HG02973 (cell line): ENCODE measurements at regions not wholly inside any gene's neighbourhood (a gene's known extent, or its start where the extent isn't known, plus 50 kb on each side); places are given as distances from the start of the nearest gene placed in this dataset.
"Not testable (repeated sequence)": the region's sequence is repeated elsewhere in the genome, so short reads cannot be mapped to it uniquely, and the experiment has no call there.

Experiments
- ATAC-seq: cut with Tn5 transposase; IDR thresholded peaks from one replicate; pipeline ENCODE4 v1.9.1; 2021; ENCODE audit warnings: moderate library complexity; ENCODE audit not compliant: unreplicated experiment

DNA sequence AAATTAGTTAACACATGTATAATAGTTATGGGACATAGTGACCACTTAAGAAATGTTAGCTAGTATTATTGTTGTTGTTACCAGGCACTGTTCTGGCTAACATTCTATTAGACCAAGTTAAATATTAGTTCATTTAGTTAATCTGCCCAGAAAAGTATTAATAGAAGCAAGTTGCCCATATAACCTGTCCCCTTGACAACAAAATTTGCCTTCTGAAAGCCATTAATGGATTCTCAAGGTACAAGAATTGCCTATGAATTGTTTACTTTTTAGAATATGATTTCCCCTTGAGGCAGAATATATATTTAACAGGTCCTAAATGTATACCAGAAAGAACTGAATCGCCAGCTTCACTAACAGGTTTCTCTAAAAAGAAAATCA, 167.3 kb upstream of the TMCC3 start:
- peak; percentile 30 for ATAC-seq

GRCh38 chr12:94817201-94817600, 166.8 kb upstream of the TMCC3 start:
- not testable (repeated sequence) for ATAC-seq

DNA sequence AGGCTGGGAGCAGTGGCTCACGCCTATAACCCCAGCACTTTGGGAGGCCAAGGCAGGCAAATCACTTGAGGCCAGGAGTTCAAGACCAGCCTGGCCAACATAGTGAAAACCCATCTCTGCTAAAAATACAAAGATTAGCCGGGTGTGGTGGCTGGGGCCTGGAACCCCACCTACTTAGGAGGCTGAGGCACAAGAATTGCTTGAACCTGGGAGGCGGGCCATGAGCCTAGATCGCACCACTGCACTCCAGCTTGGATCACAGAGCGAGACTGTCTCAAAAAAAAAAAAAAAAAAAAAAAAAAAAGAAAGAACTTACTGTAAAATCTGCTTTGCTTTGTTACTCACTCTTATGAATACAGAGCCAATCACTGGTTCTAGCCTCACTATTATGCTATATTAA, 166.4 kb upstream of the TMCC3 start:
- ATAC-seq: not testable (repeated sequence)

DNA sequence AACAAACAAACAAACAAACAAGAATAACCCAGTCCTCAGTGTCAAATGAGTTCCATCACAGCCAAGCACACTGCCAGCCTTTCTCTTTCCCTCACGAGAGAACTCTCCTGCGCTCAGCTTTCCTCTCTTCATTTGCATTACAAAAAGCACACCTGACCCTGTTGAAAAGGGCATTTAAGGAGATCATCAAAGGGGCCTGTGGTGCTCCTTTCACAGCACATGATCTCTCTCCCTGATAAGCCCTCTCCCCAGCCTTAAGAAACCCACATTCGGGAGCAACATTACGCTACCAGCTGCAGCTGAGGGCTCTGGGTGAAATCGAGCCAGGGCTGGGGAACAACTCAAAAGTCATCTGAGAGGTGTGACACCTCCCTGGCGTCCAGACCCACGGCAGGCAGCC, 165.6 kb upstream of the TMCC3 start:
- no peak for ATAC-seq

DNA sequence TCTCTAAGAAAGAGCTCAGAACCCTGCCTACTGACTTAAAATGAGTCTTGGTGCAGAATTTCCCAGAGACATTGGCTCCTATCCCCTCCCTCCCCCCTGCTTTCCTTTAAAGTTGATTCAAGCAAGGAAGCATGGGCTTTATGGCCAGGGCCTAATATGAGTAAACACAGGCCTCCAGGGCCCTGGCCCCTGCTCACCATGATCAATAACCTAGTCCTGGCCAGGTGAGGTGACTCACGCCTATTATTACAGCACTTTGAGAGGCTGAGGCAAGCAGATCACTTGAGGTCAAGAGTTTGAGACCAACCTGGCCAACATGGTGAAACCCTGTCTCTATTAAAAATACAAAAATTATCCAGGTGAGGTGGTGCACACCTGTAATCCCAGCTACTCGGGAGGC, 165.1 kb upstream of the TMCC3 start:
- no peak for ATAC-seq

DNA sequence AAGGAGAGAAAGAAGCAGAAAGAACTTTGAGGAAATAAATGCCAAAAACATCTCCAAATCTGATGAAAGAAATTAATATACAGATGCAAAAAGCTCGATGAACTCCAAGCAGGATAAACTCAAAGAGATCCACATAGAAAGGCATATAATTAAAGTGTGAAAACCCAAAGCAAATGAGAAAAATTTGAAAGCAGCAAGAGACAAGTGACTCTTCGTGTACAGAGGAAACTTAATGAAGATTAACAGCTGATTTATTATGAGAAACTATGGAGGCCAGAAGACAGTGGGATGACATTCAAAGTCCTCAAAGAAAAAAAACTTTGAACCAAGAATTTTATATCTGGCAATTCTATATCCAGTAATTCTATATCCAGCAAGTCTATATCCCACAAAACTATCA, 163.0 kb upstream of the TMCC3 start:
- ATAC-seq: no peak

GRCh38 chr12:94812345-94812744, 162.0 kb upstream of the TMCC3 start:
- ATAC-seq: peak; percentile 45

DNA sequence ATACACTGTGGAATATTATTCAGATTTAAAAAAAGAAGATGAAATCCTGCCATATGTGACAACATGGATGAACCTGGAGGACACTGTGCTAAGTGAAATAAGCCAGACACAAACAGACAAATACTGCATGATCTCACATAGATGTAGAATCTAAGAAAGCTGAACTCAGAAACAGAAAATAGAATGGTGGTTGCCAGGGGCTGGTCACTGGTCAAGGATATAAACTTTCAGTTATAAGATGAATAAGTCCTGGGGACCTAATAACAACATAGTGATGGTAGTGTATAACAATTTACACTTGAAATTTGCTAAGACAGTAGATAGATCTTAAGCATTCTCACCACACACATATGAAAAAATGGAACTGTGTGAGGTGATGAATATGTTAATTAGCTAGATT, 161.3 kb upstream of the TMCC3 start:
- peak; percentile 33 for ATAC-seq

DNA sequence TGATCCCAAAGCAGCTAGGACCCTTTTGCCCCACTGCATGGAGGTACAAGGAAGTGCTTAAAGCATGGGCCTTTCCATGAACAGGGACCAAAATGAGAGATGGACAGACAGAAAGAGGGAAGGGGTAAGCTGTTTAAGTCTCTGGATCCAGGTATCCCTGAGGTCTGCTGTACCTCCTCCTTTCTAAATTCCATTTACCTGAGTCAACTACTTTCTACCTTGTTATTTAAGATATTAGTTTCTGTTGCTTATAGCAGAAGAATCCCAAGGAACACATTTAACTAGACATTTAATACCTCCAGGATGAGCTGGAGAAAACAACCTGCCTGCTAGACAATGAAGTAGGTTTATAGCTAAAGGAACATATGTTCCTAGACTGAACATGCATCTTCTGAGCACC, 157.6 kb upstream of the TMCC3 start:
- ATAC-seq: no peak

DNA sequence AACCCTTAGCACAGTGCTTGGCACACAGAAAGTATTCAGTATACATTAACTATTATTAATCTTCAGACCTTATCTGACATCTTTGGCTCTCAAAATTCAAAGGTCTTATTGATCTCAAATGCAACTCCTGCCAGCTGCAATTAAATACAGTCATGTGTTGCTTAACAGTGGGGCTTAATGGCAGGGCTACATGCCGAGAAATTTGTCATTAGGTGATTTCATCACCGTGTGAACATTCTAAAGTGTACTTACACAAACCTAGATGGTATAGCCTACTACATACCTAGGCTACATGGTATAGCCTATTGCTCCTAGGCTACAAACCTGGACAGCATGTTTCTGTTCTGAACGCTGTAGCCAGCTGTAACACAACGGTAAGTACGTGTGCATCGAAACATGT, 156.3 kb upstream of the TMCC3 start:
- no peak for ATAC-seq

- peak; percentile 64 for ATAC-seq
These were observed 155.6 kb upstream of the TMCC3 start for GRCh38 chr12:94805749-94806529.

- ATAC-seq: no peak
These were observed 153.6 kb upstream of the TMCC3 start for GRCh38 chr12:94803939-94804338.

- ATAC-seq: no peak
These were observed 152.4 kb upstream of the TMCC3 start for GRCh38 chr12:94802796-94803195.

DNA sequence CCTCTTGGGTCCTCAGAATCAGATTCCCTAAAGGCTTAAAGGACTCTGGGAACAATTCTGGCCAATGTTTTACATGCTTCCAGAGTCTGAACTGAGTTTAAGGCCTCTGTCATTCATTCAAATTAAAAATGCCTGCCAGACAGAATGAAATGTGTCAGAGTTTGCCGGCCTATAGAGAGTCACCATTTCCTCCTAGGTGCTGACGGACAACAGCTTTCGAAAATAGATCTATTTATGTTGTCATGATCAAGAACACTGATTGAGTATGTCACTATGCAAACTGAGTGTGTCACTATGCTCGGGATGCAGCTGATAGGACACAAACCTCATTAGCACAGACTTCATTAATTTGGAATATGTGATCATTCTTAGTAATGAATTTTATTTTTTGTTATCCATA, 151.4 kb upstream of the TMCC3 start:
- no peak for ATAC-seq

- no peak for ATAC-seq
These were observed 148.8 kb upstream of the TMCC3 start for GRCh38 chr12:94799136-94799535.

- no peak for ATAC-seq
These were observed 147.8 kb upstream of the TMCC3 start for GRCh38 chr12:94798113-94798512.

- no peak for ATAC-seq
These were observed 145.2 kb upstream of the TMCC3 start for GRCh38 chr12:94795520-94795919.

DNA sequence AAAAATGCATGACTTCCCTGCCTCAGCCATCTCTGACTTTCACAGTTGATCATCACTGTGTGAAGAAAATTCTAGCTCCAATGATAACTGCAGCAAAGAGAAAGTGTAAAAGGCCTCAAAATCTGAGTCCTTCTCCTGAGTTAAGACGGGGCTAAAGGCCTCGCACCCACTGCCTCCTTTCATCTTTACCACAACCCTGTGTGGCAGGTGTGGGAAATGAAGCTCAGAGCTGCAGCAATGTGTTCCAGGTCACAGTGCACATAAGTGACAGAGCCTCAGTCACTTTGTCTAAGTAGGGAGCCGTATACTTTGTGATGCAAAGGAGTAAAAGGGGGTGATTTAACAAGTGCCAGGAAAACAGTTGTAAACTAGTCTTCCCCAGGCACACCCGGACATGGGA, 144.7 kb upstream of the TMCC3 start:
- ATAC-seq: no peak

DNA sequence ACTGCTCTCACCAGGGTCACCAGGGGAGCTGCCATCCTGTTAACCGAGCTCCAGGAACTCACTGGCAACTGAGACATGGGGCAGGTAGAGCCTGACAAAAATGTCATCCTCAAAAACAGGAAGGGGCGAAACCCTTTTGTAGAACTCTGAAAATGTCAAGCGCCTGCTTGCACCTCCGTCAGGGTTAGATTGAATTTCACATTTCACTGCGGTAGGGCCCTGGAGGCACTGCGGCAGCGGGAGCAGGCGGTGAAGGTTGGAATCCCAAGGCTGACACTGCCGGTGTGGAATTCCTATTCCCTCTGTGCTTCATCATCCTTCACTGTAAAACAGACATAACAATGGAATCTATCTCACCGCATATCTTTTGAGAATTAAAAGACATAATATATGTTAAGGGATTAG, 142.8 kb upstream of the TMCC3 start:
- ATAC-seq: no peak

GRCh38 chr12:94792693-94793092, 142.3 kb upstream of the TMCC3 start:
- ATAC-seq: no peak

DNA sequence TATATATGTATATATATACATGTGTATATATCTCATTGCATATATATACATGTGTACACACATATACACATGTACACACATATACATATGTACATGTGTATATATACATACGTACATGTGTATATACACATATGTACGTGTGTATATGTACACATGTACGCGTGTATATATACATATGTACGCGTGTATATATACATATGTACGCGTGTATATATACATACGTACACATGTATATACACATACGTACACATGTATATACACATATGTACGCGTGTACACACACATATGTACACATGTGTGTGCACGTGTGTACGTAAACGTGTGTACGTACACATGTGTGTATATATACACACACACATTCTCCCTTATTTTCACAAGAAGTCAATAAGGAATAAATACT, 141.6 kb upstream of the TMCC3 start:
- no peak for ATAC-seq

GRCh38 chr12:94790825-94791224, 140.5 kb upstream of the TMCC3 start:
- no peak for ATAC-seq

GRCh38 chr12:94790370-94790769, 140.0 kb upstream of the TMCC3 start:
- no peak for ATAC-seq
